ENCODE measurements at regions not wholly inside any gene's neighbourhood (a gene's known extent, or its start where the extent isn't known, plus 50 kb on each side); places are given as distances from the start of the nearest gene placed in this dataset.

GRCh38 chrX:149992918-149993317 lies 54.6 kb upstream of the EOLA2 start:
- DNase-seq: no peak

GRCh38 chrX:149993989-149994388 lies 55.7 kb upstream of the EOLA2 start:
- no peak for DNase-seq

GRCh38 chrX:149996515-149996914 lies 58.2 kb upstream of the EOLA2 start:
- DNase-seq: no peak

GRCh38 chrX:150005027-150005426 lies 66.7 kb upstream of the EOLA2 start:
- DNase-seq: no peak

GRCh38 chrX:150007356-150007755 lies 69.1 kb upstream of the EOLA2 start:
- no peak for DNase-seq

- no peak for DNase-seq
Observed at GRCh38 chrX:150012647-150013381, 74.5 kb upstream of the EOLA2 start.

- DNase-seq: no peak
Observed at GRCh38 chrX:150014525-150014924, 76.2 kb upstream of the EOLA2 start.

- DNase-seq: no peak
Observed at GRCh38 chrX:150017868-150018267, 79.6 kb upstream of the EOLA2 start.

GRCh38 chrX:150018931-150019361 lies 80.7 kb upstream of the EOLA2 start:
- no peak for DNase-seq

GRCh38 chrX:150028692-150029091 lies 90.4 kb upstream of the EOLA2 start:
- peak; percentile 25 for DNase-seq

- no peak for DNase-seq
Observed at GRCh38 chrX:150032742-150033141, 94.5 kb upstream of the EOLA2 start.

GRCh38 chrX:150034788-150035187 lies 96.5 kb upstream of the EOLA2 start:
- DNase-seq: no peak

GRCh38 chrX:150035531-150035930 lies 97.2 kb upstream of the EOLA2 start:
- DNase-seq: no peak

- no peak for DNase-seq
Observed at GRCh38 chrX:150036181-150036580, 97.9 kb upstream of the EOLA2 start.

GRCh38 chrX:150036641-150037040 lies 98.3 kb upstream of the EOLA2 start:
- DNase-seq: no peak

GRCh38 chrX:150037041-150037440 lies 98.8 kb upstream of the EOLA2 start:
- DNase-seq: no peak

GRCh38 chrX:150038315-150038714 lies 100.0 kb upstream of the EOLA2 start:
- DNase-seq: no peak

- DNase-seq: no peak
Observed at GRCh38 chrX:150038986-150039599, 100.8 kb upstream of the EOLA2 start.

GRCh38 chrX:150041208-150041607 lies 102.9 kb upstream of the EOLA2 start:
- no peak for DNase-seq

- no peak for DNase-seq
Observed at GRCh38 chrX:150044556-150044955, 106.3 kb upstream of the EOLA2 start.

GRCh38 chrX:150047818-150048217 lies 109.5 kb upstream of the EOLA2 start:
- DNase-seq: no peak

GRCh38 chrX:150049647-150050046 lies 111.4 kb upstream of the EOLA2 start:
- no peak for DNase-seq

- no peak for DNase-seq
Observed at GRCh38 chrX:150050387-150050786, 112.1 kb upstream of the EOLA2 start.

- no peak for DNase-seq
Observed at GRCh38 chrX:150051096-150051495, 112.8 kb upstream of the EOLA2 start.

GRCh38 chrX:150052226-150052625 lies 113.9 kb upstream of the EOLA2 start:
- DNase-seq: no peak

Data from MV-4-11 (cell line).